ENCODE measurements at regions not wholly inside any gene's neighbourhood (a gene's known extent, or its start where the extent isn't known, plus 50 kb on each side); places are given as distances from the start of the nearest gene placed in this dataset.
"Not testable (repeated sequence)": the region's sequence is repeated elsewhere in the genome, so short reads cannot be mapped to it uniquely, and the experiment has no call there.

DNA sequence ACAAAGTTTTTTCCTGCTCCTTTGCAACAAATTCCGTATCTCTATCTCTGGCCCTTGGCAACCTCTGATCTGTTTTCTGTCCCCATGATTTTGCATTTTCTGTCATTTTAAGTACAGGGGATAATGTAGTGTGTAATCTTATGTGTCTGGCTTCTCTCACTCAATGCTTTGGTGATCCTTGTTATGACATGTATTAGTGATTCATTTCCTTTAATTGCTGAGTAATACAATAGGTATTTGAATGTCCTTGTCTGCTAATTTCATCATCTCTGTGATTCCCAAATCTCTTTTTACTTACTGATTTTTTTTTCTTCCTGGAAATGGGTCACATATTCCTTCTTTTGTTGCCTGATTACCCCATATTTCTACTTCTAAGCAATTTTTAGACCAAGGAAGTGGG, 1538.6 kb upstream of the PCDH10 start:
- TF ChIP-seq, protein P1, sequence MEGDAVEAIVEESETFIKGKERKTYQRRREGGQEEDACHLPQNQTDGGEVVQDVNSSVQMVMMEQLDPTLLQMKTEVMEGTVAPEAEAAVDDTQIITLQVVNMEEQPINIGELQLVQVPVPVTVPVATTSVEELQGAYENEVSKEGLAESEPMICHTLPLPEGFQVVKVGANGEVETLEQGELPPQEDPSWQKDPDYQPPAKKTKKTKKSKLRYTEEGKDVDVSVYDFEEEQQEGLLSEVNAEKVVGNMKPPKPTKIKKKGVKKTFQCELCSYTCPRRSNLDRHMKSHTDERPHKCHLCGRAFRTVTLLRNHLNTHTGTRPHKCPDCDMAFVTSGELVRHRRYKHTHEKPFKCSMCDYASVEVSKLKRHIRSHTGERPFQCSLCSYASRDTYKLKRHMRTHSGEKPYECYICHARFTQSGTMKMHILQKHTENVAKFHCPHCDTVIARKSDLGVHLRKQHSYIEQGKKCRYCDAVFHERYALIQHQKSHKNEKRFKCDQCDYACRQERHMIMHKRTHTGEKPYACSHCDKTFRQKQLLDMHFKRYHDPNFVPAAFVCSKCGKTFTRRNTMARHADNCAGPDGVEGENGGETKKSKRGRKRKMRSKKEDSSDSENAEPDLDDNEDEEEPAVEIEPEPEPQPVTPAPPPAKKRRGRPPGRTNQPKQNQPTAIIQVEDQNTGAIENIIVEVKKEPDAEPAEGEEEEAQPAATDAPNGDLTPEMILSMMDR (IDR thresholded peaks at IDR 0.05; ENCODE audit: low read depth, low read length, missing input control) = not testable (repeated sequence)
- TF ChIP-seq RXRA (IDR thresholded peaks at IDR 0.05) = not testable (repeated sequence)
